HG03108 (cell line): ENCODE measurements at regions not wholly inside any gene's neighbourhood (a gene's known extent, or its start where the extent isn't known, plus 50 kb on each side); places are given as distances from the start of the nearest gene placed in this dataset.

Source experiments
- ATAC-seq: cut with Tn5 transposase; IDR thresholded peaks from one replicate; pipeline ENCODE4 v1.9.1; 2021; ENCODE audit warnings: moderate library complexity; ENCODE audit not compliant: unreplicated experiment

DNA sequence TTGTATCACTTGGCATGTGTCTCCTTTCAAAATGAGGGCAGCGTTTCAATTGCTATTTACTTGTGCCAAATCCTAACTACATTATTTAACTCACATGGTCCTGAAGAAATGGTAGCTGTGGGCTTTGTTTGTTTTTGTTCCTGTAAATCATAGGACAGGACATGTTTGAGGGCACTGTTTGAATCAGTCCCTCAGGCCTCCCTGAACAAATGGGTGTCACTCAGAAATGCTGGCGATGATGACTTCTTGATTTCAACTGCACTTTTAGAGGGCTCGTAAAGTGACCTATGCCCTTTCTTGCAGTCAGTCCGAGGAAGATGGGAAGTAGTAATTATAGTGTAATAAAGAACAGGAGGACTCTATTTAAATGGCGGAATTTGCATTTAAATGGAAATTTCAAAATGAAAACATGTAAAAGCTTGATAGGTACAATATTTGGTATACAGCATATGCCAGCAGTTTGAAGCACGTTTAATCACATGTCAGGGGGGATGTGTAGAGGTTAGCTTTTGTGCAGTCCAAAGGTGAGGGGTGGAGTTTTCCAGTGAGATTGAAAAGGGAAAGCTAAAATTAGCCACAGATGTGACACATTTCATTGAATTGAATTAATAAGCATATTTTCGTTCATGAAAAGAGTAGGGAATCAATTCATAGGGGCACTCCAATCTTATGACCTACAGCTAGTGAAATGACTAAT is 1958.7 kb upstream of the IGFBP7 start:
- no peak for ATAC-seq

DNA sequence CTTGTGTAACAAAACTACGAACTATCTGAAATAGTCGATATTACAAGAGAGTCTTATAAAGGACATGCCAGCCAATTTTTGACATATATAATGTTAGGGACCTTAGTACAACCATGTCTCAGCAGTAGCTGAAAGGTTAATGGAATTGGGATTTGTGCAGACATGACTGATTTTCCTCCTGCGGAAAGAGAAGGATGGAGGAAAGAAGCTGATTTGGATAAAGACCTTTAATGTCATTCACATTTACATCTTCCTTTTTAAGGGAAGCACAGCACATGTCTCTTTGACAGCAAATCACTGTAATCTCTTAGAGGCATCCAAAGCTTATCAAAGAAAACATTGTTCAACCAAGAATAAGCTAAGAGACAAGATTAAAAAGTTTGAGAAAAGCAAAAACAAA is 1976.2 kb upstream of the IGFBP7 start:
- no peak for ATAC-seq

DNA sequence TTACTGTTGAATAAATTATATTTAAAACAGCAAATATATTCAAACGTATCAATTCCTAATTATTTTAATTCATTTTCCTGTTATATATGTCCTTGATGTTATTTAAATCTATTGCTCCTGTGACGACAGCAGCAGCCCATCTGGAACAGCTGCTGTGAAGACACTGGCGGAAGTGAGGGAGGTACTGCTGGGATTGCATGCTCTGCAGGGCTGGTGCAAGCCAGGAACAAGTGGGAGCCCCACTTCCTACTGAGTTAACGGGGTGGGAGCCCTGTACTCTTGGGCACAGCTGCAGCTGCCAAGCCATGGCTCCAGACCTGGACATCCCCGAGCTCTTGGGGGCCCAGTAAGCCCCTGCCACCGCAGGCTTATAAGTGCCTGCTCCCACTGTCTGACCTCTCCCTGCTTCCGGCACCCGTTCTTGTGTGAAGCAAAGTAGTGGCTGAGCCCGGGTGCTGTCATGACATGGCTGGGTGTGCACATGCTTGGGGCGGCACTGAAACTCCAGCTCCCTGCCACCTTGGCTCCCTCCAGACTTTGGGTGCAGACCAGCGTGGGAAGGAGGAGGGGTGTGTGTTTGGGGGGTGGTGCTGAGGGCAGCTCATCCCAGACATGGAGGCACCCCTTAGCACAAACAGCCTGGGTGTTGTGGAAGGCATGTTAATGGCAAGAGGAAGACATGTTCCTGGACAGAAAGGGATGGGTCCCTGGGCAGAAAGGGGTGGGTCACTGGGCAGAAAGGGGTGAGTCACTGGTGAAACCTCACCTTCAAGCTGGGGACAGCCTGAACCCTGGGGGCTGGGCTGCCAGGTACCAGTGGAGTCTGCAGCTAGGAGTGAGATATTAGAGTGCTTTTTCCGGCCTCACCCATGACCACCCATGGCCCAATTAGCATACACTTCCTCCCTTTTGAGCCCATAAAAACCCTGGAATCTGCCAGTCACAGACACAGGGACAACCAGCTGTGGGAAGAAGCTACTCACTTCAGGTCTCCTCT is 1981.3 kb upstream of the IGFBP7 start:
- ATAC-seq = no peak

DNA sequence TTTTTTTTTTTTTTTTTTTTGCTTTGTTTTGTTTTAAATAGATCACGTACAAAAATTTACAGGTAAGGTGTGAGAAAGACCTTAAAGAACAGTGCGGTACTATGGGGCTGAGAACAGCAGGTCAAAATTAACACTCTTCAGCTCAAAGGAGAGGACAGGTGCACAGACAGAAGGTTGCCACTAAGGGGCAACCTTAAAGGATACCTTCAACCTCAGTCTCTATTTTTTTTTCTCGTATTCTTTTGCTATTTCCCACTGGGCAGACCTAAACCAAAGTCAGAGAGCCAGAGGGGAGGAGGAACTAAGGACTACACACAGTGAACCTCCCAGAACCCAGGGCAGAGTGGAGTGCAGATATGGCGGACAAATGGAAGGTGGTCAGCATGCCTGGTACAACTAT is 1984.3 kb upstream of the IGFBP7 start:
- no peak for ATAC-seq

DNA sequence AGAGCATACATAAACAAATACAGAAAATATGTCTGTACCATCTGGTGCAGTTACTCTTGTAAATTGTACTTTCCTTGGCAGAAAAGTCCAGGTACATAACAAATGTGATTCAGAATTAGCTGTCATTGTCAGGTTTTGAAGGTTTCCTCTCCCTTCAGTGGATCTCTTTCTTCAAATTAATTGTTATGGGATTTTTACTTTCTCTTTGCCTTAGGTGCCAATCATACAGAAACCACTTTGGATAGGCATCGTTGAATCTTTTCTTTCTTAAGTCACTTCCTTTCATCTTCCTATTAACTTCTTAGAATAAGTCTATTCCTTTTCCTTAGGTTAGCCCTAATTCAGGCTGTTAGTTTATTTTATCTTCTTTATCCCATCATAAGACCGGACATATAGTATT is 1992.1 kb upstream of the IGFBP7 start:
- no peak for ATAC-seq

DNA sequence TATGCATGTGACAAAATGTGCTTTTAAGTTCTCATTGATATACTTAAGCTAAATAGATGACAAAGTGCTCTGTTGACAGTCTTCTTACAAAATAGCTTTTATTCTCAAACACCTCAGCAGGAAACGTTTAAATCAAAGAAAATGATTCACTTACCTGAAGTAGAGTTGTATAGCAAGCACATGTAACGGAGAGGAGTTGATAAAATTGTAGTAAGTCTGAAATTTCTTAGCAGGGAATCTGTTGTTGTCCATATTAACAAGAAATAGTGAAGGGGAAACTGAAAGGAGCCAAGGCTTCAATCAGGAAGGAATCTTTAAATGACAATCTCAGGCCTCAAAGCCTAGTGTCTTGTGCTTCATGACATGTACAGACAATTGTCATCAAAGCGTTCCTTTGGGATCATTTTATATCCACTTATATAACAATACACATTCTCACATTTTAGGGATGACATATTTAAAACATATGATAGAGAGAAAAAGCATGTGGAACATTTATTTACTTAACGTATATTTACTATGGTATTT is 2010.2 kb upstream of the IGFBP7 start:
- ATAC-seq = no peak

DNA sequence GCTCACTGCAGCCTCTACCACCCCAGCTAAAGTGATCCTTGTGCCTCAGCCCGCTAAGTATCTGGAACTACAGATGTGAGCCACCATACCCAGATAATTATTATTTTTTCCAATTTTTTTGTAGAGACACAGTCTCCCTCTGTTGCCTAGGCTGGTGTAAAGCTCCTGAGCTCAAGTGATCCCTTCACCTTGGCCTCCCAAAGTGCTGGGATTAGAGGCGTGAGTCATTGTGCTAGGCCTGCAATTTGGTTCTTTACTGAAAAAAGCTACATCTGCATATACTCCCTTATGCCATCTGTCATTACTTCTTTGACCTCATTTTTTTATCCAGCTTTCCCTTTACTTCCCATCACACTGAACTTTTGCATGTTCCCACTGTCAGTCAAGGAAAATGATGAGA is 2012.4 kb upstream of the IGFBP7 start:
- ATAC-seq = no peak

DNA sequence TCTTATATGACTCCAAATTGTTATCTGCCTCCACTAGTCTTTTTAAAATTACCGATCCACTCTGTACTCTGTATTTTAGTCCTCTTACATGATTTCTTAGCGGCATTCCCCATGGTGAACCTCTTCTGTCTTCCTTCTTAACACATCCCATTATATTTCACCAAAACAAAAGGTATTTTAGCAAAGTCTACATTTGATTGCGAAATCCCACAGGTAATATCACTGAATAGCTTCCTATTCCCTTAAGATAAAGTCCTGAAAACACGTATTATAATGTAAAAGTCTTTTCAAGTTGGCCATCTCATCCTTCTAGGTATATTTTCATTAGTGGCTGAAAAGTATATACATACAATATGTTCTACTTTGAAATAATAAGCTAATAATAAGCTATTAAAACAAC is 2016.0 kb upstream of the IGFBP7 start:
- ATAC-seq = no peak

DNA sequence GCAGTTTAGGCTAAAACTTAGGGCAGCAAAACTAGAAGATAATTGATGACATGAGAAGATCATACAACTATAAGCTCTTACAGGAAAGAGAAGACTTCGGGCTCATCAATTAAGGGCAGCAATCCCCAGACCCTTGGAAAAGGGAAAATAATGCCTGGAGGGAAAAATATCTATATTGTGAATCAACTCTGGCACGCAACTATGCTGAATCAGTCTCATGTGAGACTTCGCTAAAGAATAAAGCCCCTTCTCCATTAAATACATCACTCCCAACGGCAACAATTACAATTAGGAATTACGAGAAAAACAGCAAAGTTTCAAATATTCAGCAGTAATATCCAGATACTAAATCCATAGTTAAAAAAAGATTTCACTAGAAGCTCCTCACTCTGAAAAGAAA is 2016.8 kb upstream of the IGFBP7 start:
- no peak for ATAC-seq

DNA sequence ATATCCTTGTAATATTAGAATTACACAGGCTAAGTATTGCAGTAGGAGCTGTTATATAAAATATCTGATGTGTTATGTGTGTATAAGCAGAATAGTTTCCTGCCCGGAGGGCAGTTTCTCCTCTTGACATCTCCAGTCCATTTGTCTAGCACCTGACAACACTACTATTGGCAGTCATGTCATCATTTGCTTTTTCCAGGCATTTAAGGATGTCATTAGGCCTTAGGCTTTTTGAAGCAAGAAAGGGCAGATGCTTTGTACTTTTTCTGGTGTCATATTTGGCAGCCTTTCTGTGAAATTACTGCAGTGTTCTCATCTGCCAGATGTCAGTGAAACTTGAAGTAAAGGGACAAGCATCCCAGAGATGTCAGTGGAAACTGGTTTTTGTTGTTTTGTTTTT is 2017.6 kb upstream of the IGFBP7 start:
- no peak for ATAC-seq

DNA sequence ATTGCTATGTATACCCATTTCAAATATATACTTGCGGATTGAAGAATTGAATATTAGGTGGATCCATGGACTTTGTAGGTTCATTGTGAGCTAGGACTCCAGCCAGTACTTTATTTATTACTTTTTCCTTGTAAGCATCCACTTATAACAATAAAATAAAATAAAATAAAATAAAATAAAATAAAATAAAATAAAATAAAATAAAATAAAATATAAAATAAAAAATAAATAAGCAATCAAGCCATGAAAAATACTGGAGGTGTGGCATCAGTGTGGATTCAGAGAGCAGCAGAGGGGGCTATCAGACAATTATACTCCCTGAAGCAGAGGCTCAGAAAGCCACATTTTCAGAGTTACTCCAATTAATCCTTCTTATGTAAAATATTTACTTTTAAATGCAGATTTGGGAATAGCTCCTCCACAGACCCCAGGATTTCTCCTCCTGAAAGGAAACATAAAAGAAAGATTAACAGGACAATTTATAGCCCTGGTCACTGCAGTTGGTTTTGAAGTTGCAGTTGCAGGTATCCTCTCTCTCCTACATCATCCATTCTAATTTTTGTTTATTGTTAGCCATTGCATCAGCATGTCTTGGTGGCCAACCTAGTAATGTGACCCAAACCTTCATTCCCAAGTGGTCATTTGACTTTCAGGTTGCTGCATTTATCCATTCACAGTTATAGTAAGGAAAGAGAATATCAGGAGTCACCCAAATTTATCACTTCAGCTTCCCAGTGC is 2025.2 kb upstream of the IGFBP7 start:
- no peak for ATAC-seq

DNA sequence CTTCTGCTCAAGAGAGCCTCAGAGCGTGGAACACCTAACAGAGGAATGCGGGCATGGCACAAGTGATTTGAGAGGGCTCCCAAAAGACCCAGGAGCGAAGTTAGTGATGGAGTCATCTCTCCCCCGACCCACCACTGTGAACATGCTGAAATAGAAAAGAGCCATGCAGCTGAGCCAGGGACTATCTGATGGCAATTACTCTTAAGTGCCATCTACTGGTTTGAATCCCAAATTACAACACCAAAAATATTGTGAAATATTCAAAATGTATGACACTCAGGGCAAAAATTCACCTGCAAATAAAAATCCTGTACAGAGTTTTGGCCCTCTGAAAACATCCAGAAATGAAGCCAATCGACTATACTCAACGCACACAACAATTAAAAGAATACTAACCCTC is 2038.9 kb upstream of the ADGRL3 start:
- no peak for ATAC-seq

DNA sequence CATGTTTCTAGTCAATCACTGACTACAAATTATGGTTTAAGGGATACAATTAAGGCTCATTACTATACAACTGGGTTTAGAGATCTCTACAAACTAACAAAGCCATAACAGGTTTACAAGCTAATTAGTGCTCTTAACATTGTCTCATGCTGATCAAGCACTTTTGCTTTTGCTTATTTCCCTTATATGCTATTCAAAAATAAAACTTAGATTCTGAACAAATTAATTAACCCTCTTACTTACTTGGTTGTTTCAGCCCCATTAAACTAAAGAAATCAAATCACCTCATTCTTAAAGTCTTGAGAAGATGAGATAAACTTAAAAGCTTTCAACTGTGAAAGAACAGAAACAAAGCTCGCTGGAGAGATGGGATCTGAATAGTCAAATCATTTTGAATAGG is 2024.5 kb upstream of the ADGRL3 start:
- no peak for ATAC-seq

DNA sequence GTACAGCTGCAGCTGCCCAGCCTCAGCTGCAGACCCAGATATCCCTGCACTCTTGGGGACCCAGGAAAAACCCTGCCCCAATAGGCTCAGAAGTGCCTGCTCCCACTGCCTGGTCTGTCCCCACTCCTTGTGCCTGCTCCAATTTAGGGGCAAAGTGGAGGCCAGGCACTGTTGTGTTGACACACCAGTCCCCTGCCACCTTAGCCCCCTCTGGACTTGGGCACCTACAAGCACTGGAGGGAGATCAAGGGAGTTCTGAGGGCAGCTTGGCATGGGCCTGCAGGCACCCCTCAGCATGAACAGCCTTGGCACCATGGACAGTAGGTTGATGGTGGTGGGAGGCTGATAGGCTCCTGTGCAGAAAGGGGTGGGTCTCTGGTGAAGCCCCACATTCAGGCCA is 2020.8 kb upstream of the ADGRL3 start:
- ATAC-seq = no peak

DNA sequence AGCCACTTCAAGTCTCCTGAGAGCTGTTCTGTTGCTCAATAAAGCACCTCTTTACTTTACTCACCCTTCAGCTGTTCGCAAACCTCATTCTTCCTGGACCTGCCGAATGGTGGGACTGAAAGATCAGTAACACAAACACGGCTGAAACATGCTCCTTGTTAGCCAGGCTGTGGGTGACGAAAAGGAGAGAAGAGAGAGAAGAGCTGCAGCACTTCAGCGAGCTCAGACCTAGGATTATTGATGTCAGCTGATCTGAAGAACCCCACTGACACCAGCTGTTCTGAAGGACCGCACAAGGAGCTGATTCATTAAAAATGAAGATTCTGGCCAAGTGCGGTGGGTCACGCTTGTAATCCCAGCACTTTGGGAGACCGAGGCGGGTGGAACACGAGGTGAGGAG is 2020.0 kb upstream of the ADGRL3 start:
- ATAC-seq = no peak

DNA sequence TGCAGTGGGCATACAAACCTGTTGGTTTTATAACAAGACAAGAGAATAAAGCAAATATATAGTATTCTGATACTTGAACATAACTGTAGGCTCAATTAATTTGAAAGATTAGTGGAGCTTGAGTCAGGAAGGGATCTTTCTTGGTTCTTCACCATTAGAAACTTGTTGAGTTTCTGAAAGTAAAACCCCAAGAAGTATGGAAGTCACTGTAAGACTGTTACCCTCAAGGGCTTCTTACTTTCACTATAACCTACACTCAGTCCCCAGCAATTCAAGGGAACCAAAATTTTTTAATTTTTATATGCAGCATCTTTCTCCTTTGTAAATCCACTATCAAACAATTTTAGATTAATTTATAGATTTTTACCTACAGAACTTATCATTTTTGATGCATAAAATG is 2019.2 kb upstream of the ADGRL3 start:
- ATAC-seq = no peak

DNA sequence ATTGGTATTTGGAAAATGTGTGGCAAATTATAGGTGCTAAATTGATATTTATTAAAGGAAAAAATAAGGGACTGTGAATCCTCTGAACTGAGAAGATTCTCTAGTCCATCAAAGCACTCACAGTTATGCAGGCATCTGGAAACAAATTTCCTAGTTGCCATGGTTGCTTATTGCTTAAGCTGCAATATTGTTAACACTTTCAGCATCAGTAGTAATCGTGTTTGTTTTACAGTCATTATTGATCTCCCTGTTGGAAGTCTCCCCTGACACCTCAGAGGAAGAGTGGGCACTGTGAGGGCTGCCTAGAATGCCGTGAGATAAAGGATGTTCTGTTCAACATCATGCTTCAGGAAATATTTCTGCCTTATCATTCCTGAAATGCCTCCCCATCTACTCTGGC is 2004.3 kb upstream of the ADGRL3 start:
- ATAC-seq = no peak

DNA sequence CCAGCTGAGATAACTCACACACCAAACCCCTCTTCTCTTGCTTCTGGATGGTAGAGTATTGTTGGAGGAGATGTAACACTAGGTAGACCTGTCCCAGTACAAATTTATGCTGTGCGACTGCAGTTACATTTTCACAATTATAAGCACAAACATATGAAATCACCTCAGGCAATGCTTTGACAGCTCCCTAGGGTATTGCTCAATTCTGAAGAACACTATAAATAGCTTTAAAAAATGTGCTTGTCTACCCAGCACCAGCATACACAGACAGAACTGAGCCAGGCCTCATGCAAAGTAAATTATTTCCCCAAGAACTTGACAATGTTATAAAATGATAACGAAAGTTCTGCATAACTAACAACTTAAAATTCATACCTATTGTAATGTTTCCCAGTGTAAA is 1999.1 kb upstream of the ADGRL3 start:
- ATAC-seq = no peak

DNA sequence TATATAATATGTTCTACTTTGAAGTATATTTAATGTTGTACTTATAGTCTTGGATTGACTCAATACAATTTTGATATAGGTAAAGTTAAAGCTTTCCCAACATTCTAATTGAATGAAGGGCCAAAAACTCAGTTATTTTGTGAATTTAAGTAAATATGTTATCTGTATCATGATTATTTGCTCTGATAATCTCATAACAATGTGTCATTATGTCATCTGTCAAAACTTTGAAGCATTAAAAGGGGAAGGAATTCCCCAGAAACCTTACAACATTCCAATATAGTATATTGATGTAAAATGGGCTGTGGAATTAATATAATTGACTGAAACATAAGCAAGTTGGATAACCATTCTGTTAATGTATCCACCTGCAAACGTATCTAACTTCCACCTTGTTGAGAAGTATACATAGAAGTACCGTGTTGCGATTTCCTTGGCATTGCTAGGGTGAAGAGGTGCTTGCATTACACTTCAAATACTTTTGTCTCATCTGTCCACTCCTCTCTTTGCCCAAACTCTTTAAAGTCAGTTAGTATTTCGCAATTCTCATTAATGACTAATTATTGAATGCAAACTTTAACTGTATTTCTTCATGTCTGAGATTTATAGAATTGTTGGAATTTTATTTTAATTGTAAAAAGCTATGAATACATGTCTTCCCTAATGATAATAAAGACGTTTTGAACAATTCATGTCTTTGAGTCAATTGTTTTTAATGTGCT is 1982.1 kb upstream of the ADGRL3 start:
- no peak for ATAC-seq

DNA sequence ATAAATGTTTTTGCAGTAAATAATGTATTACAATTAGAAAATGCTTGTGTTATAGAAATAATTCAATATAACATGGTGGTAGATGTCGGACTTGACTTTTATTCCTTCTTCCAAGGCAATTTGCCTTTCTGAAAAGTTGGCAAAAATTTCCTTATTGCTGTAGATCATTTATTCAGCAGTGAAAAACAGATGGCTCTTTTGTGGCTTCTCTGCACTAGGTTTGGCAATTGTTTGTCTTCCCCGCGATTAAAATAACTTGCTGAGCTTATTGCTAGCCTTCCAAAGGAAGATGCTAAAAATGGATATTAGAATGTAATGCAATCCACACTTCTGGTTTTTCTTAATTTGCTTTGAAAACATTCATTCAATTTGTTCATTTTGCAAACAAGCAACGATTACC is 1977.9 kb upstream of the ADGRL3 start:
- ATAC-seq = no peak
